BLaER1 treated with 17β-estradiol and CSF1 and Interleukin-3, amounts not matched to agents 10 nM and 100 nM (cell line): ENCODE measurements at regions not wholly inside any gene's neighbourhood (a gene's known extent, or its start where the extent isn't known, plus 50 kb on each side); places are given as distances from the start of the nearest gene placed in this dataset.

Experiments
- H3K27ac ChIP-seq, 11 experiments: shearing (Covaris generic); formaldehyde crosslinking; 2 replicates each; pipeline ENCODE4 v1.8.1; 2022
- H3K27me3 ChIP-seq, 11 experiments: shearing (Covaris generic); formaldehyde crosslinking; 2 replicates each; pipeline ENCODE4 v1.8.1; 2022
- H3K36me3 ChIP-seq, 11 experiments: shearing (Covaris generic); formaldehyde crosslinking; 2 replicates each; pipeline ENCODE4 v1.8.1; 2022
- H3K4me1 ChIP-seq, 10 experiments: shearing (Covaris generic); formaldehyde crosslinking; 2 replicates each; pipeline ENCODE4 v1.8.1; 2022
- H3K4me2 ChIP-seq, 11 experiments: shearing (Covaris generic); formaldehyde crosslinking; 2 replicates each; pipeline ENCODE4 v1.8.1; 2022
- H3K4me3 ChIP-seq, 10 experiments: shearing (Covaris generic); formaldehyde crosslinking; 2 replicates each; pipeline ENCODE4 v1.8.1; 2022
- H3K9ac ChIP-seq, 11 experiments: shearing (Covaris generic); formaldehyde crosslinking; 2 replicates each; pipeline ENCODE4 v1.8.1; 2022
- H3K9me3 ChIP-seq, 11 experiments: shearing (Covaris generic); formaldehyde crosslinking; replicated peaks in 1 of 11; 2 replicates each; pipeline ENCODE4 v1.8.1; 2022
- H4K20me1 ChIP-seq, 11 experiments: shearing (Covaris generic); formaldehyde crosslinking; 2 replicates each; pipeline ENCODE4 v1.8.1; 2022
- Cebpa-rat ChIP-seq, 11 experiments: shearing (Covaris generic); IDR thresholded peaks; 2 replicates each; pipeline ENCODE4 v1.8.1; 2022

- no peaks in the 10 kb centered on the region for H3K36me3 ChIP-seq
- H3K4me2 ChIP-seq: no peak overlapping the region
- no peaks in the 10 kb centered on the region for H3K4me1 ChIP-seq
- no peak overlapping the region for H3K27ac ChIP-seq
- H4K20me1 ChIP-seq: no peaks in the 10 kb centered on the region
- H3K27me3 ChIP-seq: no peaks in the 10 kb centered on the region
- H3K4me3 ChIP-seq: no peak overlapping the region
- TF ChIP-seq Cebpa-rat (IDR thresholded peaks at IDR 0.05): no peak
- no peaks in the 10 kb centered on the region for H3K9me3 ChIP-seq
- H3K9ac ChIP-seq: no peak overlapping the region
Observed at GRCh38 chr2:180677930-180678624, 302.3 kb upstream of the UBE2E3 start.

- no peak overlapping the region for H3K9ac ChIP-seq
- H3K4me1 ChIP-seq: no peaks in the 10 kb centered on the region
- no peaks in the 10 kb centered on the region for H3K27me3 ChIP-seq
- H3K4me2 ChIP-seq: no peak overlapping the region
- no peaks in the 10 kb centered on the region for H3K9me3 ChIP-seq
- no peaks in the 10 kb centered on the region for H3K36me3 ChIP-seq
- H3K4me3 ChIP-seq: no peak overlapping the region
- no peak overlapping the region for H3K27ac ChIP-seq
- no peaks in the 10 kb centered on the region for H4K20me1 ChIP-seq
- TF ChIP-seq Cebpa-rat (IDR thresholded peaks at IDR 0.05): no peak
Observed at GRCh38 chr2:180677200-180677599, 303.2 kb upstream of the UBE2E3 start.

- Histone ChIP-seq H3K9ac (no peak overlapping the region), H3K4me1 (no peaks in the 10 kb centered on the region), H3K36me3 (no peaks in the 10 kb centered on the region), H3K27me3 (no peaks in the 10 kb centered on the region), H3K27ac (no peak overlapping the region), H3K9me3 (no peaks in the 10 kb centered on the region), H3K4me3 (no peak overlapping the region), H4K20me1 (no peaks in the 10 kb centered on the region), H3K4me2 (no peak overlapping the region)
- TF ChIP-seq Cebpa-rat (IDR thresholded peaks at IDR 0.05): no peak
Observed at GRCh38 chr2:180676520-180677025, 303.8 kb upstream of the UBE2E3 start.

DNA sequence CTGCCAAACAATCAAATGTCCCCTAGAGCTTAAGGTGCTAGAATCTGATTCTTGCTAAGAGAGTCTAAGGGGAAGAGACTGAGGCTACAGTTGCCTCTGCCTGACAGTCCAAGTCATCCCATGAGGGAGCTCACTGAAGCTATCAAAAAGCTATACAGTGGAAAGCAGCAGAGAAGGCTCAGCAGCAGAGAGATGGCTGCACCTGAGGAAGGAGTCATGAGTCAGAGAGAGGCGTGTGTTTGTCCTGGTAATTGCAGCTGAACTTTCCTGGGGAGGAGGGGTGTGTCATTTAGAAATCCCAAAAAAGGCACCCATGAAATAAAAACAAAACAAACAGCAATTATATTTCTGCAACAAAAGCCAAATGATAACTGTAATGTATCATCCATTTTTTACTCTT is 305.2 kb upstream of the UBE2E3 start:
- no peak overlapping the region for H3K9ac ChIP-seq
- no peaks in the 10 kb centered on the region for H3K4me1 ChIP-seq
- no peak overlapping the region for H3K4me2 ChIP-seq
- H4K20me1 ChIP-seq: no peaks in the 10 kb centered on the region
- no peaks in the 10 kb centered on the region for H3K27me3 ChIP-seq
- no peak overlapping the region for H3K4me3 ChIP-seq
- no peaks in the 10 kb centered on the region for H3K36me3 ChIP-seq
- no peak for TF ChIP-seq Cebpa-rat (IDR thresholded peaks at IDR 0.05)
- H3K9me3 ChIP-seq: no peaks in the 10 kb centered on the region
- H3K27ac ChIP-seq: no peak overlapping the region

GRCh38 chr2:180672377-180672776 is 308.0 kb upstream of the UBE2E3 start:
- no peak for TF ChIP-seq Cebpa-rat (IDR thresholded peaks at IDR 0.05)
- Histone ChIP-seq H3K27ac (no peak overlapping the region), H3K4me1 (no peaks in the 10 kb centered on the region), H4K20me1 (no peaks in the 10 kb centered on the region), H3K36me3 (no peaks in the 10 kb centered on the region), H3K9ac (no peak overlapping the region), H3K27me3 (no peaks in the 10 kb centered on the region), H3K9me3 (no peaks in the 10 kb centered on the region), H3K4me2 (no peak overlapping the region), H3K4me3 (no peak overlapping the region)

DNA sequence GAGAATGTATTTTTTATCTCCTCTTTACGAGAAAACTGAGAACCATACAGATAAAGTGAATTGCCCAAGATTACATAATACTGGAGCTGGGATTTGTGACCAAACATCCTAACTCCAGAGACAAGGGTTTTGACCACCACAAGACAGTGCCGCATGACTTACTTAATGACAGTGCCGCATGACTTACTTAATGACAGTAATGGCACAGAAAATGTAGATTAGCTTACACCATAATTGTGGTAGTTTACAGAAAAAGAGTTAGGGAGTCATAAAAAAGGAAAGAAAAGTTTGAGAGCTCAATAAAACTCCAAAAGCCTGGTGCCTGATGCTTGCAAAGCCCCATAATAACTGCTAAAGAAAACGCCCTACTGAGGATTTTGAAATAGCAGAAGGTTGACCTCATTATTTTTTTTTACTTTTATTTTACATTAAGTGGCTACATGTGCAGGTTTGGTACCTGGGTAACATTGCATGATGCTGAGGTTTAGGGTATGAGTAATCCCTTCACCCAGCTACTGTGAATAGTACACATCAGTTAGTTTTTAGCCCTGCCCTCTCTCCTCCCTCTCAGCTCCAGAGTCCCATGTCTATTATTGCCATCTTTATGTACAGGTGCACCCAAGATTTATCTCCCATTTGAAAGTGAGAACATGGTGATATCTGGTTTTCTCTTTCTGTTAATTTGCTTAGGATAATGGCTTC is 310.0 kb upstream of the UBE2E3 start:
- Histone ChIP-seq H3K4me3 (no peak overlapping the region), H3K4me1 (no peaks in the 10 kb centered on the region), H3K9me3 (no peaks in the 10 kb centered on the region), H3K36me3 (no peaks in the 10 kb centered on the region), H3K9ac (no peak overlapping the region), H3K27me3 (no peaks in the 10 kb centered on the region), H3K4me2 (no peak overlapping the region), H3K27ac (no peak overlapping the region), H4K20me1 (no peaks in the 10 kb centered on the region)
- no peak for TF ChIP-seq Cebpa-rat (IDR thresholded peaks at IDR 0.05)

GRCh38 chr2:180669016-180669415 is 311.4 kb upstream of the UBE2E3 start:
- TF ChIP-seq Cebpa-rat (IDR thresholded peaks at IDR 0.05): no peak
- H3K27ac ChIP-seq: no peak overlapping the region

DNA sequence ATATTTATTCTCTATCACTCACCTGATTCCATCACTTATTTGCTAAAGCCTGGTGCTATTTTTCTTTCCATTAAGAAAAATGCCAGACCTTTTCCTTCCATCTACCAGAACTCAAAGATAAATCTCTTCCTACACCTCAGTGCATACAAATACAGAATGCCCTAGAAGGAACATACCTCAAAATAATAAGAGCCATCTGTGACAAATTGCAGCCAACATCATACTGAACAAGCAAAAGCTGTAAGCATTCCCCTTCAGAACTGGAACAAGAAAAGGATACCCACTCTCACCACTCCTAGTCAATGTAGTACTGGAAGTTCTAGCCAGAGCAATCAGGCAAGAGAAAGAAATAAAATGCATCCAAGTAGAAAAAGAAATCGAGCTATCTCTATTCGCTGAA is 315.9 kb upstream of the UBE2E3 start:
- Histone ChIP-seq H3K9ac (no peak overlapping the region), H3K9me3 (no peaks in the 10 kb centered on the region), H3K27ac (no peak overlapping the region), H3K27me3 (no peaks in the 10 kb centered on the region), H3K4me2 (no peak overlapping the region), H3K36me3 (no peaks in the 10 kb centered on the region), H3K4me1 (no peaks in the 10 kb centered on the region), H3K4me3 (no peak overlapping the region), H4K20me1 (no peaks in the 10 kb centered on the region)
- TF ChIP-seq Cebpa-rat (IDR thresholded peaks at IDR 0.05): no peak

More at GRCh38 chr2:180669016-180669415, 311.4 kb upstream of the UBE2E3 start:
- no peaks in the 10 kb centered on the region for H3K9me3 ChIP-seq
- H4K20me1 ChIP-seq: no peaks in the 10 kb centered on the region
- no peak overlapping the region for H3K4me2 ChIP-seq
- no peak overlapping the region for H3K9ac ChIP-seq
- H3K36me3 ChIP-seq: no peaks in the 10 kb centered on the region
- no peak overlapping the region for H3K4me3 ChIP-seq
- no peaks in the 10 kb centered on the region for H3K4me1 ChIP-seq
- no peaks in the 10 kb centered on the region for H3K27me3 ChIP-seq

- Histone ChIP-seq H3K36me3 (no peaks in the 10 kb centered on the region), H3K4me1 (no peaks in the 10 kb centered on the region), H3K27me3 (no peaks in the 10 kb centered on the region), H3K27ac (no peak overlapping the region), H3K4me3 (no peak overlapping the region), H4K20me1 (no peaks in the 10 kb centered on the region), H3K9ac (no peak overlapping the region), H3K9me3 (no peaks in the 10 kb centered on the region), H3K4me2 (peak overlapping the region in 4 of 11 experiments; percentile 5 to 13 (median 8); a peak in 2 of 22 replicates)
- TF ChIP-seq Cebpa-rat (IDR thresholded peaks at IDR 0.05): no peak
Observed at GRCh38 chr2:180662941-180663471, 317.4 kb upstream of the UBE2E3 start.
